Activated gamma-delta T cell treated with Interleukin-2 at 50 U/mL for 16 hours (primary cell): ENCODE measurements at regions not wholly inside any gene's neighbourhood (a gene's known extent, or its start where the extent isn't known, plus 50 kb on each side); places are given as distances from the start of the nearest gene placed in this dataset.
"Not testable (repeated sequence)": the region's sequence is repeated elsewhere in the genome, so short reads cannot be mapped to it uniquely, and the experiment has no call there.

Experiments
- DNase-seq: peaks from one replicate; pipeline ENCODE4 v3.0.0-alpha.2; 2020

GRCh38 chr4:91653067-91653466, 650.7 kb upstream of the GRID2 start:
- no peak for DNase-seq

GRCh38 chr4:91681091-91681490, 622.7 kb upstream of the GRID2 start:
- no peak for DNase-seq

GRCh38 chr4:91681544-91681943, 622.2 kb upstream of the GRID2 start:
- DNase-seq: no peak

GRCh38 chr4:91684955-91685354, 618.8 kb upstream of the GRID2 start:
- no peak for DNase-seq

- DNase-seq: no peak
Observed at GRCh38 chr4:91688413-91688812, 615.4 kb upstream of the GRID2 start.

- not testable (repeated sequence) for DNase-seq
Observed at GRCh38 chr4:91699691-91700090, 604.1 kb upstream of the GRID2 start.

- DNase-seq: no peak
Observed at GRCh38 chr4:91729851-91730250, 573.9 kb upstream of the GRID2 start.

GRCh38 chr4:91734682-91735081, 569.1 kb upstream of the GRID2 start:
- no peak for DNase-seq

- not testable (repeated sequence) for DNase-seq
Observed at GRCh38 chr4:91738831-91739230, 564.9 kb upstream of the GRID2 start.

- DNase-seq: no peak
Observed at GRCh38 chr4:91746551-91746950, 557.2 kb upstream of the GRID2 start.

- DNase-seq: no peak
Observed at GRCh38 chr4:91751961-91752360, 551.8 kb upstream of the GRID2 start.

- DNase-seq: no peak
Observed at GRCh38 chr4:91754716-91755115, 549.0 kb upstream of the GRID2 start.

- DNase-seq: no peak
Observed at GRCh38 chr4:91758487-91758886, 545.3 kb upstream of the GRID2 start.

GRCh38 chr4:91764085-91764484, 539.7 kb upstream of the GRID2 start:
- DNase-seq: no peak

- DNase-seq: no peak
Observed at GRCh38 chr4:91769912-91770311, 533.9 kb upstream of the GRID2 start.

- not testable (repeated sequence) for DNase-seq
Observed at GRCh38 chr4:91791631-91792030, 512.1 kb upstream of the GRID2 start.

- DNase-seq: no peak
Observed at GRCh38 chr4:91795947-91796346, 507.8 kb upstream of the GRID2 start.

GRCh38 chr4:91812319-91812718, 491.4 kb upstream of the GRID2 start:
- DNase-seq: no peak

- no peak for DNase-seq
Observed at GRCh38 chr4:91824773-91825172, 479.0 kb upstream of the GRID2 start.

GRCh38 chr4:91826186-91826585, 477.6 kb upstream of the GRID2 start:
- no peak for DNase-seq

GRCh38 chr4:91827914-91828313, 475.9 kb upstream of the GRID2 start:
- DNase-seq: no peak

GRCh38 chr4:91829531-91829930, 474.2 kb upstream of the GRID2 start:
- DNase-seq: no peak

- no peak for DNase-seq
Observed at GRCh38 chr4:91830681-91831395, 472.9 kb upstream of the GRID2 start.

- no peak for DNase-seq
Observed at GRCh38 chr4:91837608-91838029, 466.1 kb upstream of the GRID2 start.

- no peak for DNase-seq
Observed at GRCh38 chr4:91838181-91838861, 465.4 kb upstream of the GRID2 start.
